Mesendoderm (in vitro differentiated cells): ENCODE measurements at regions not wholly inside any gene's neighbourhood (a gene's known extent, or its start where the extent isn't known, plus 50 kb on each side); places are given as distances from the start of the nearest gene placed in this dataset. TPM values are rescaled to one million over a fixed set of nuclear protein-coding genes. Genes with fewer than 3 reads are reported as not detected.

Experiments
- DNase-seq: peaks from one replicate; pipeline ENCODE4 v3.0.0; 2013
- H2AK5ac ChIP-seq: 2 replicates; pipeline ENCODE4 v1.6.1; 2013; ENCODE audit warnings: low read length, inconsistent platforms
- H2BK120ac ChIP-seq: 2 replicates; pipeline ENCODE4 v1.6.1; 2013; ENCODE audit warnings: low read depth, mild to moderate bottlenecking, low read length, moderate library complexity, mixed read lengths
- H2BK15ac ChIP-seq: replicated peaks from 2 replicates; pipeline ENCODE4 v1.6.1; 2013; ENCODE audit warnings: low read depth, mild to moderate bottlenecking, moderate library complexity
- H2BK5ac ChIP-seq: 2 replicates; pipeline ENCODE4 v1.6.1; 2013; ENCODE audit warnings: low read length, inconsistent platforms
- H3K18ac ChIP-seq: 2 replicates; pipeline ENCODE4 v1.6.1; 2013; ENCODE audit warnings: mild to moderate bottlenecking, low read length, mixed read lengths
- H3K23ac ChIP-seq: one replicate; pipeline ENCODE4 v1.6.1; 2013; ENCODE audit warnings: low read length
- H3K27ac ChIP-seq: 2 replicates; pipeline ENCODE4 v1.5.1; 2013; ENCODE audit warnings: low read depth, mild to moderate bottlenecking, inconsistent platforms, low read length, moderate library complexity
- H3K27me3 ChIP-seq: 2 replicates; pipeline ENCODE4 v1.6.1; 2013; ENCODE audit warnings: low read length, control low read depth, mild to moderate bottlenecking, inconsistent platforms; ENCODE audit not compliant: insufficient read depth, poor library complexity
- H3K36me3 ChIP-seq: 2 replicates; pipeline ENCODE4 v1.6.1; 2013; ENCODE audit warnings: low read length, inconsistent platforms; ENCODE audit not compliant: control insufficient read depth, insufficient read depth
- H3K4ac ChIP-seq: one replicate; pipeline ENCODE4 v1.6.1; 2013; ENCODE audit warnings: low read depth, mild to moderate bottlenecking, low read length, moderate library complexity
- H3K4me1 ChIP-seq: 2 replicates; pipeline ENCODE4 v1.6.1; 2013; ENCODE audit warnings: low read depth, low read length, inconsistent platforms; ENCODE audit not compliant: control insufficient read depth
- H3K4me2 ChIP-seq: 2 replicates; pipeline ENCODE4 v1.6.1; 2013; ENCODE audit warnings: low read length
- H3K4me3 ChIP-seq: 2 replicates; pipeline ENCODE4 v1.5.1; 2013; ENCODE audit warnings: mild to moderate bottlenecking, low read length
- H3K56ac ChIP-seq: one replicate; pipeline ENCODE4 v1.6.1; 2013; ENCODE audit warnings: low read length
- H3K79me1 ChIP-seq: 2 replicates; pipeline ENCODE4 v1.6.1; 2013; ENCODE audit warnings: low read length, inconsistent platforms
- H3K79me2 ChIP-seq: 2 replicates; pipeline ENCODE4 v1.6.1; 2013; ENCODE audit warnings: mild to moderate bottlenecking, low read length; ENCODE audit not compliant: control insufficient read depth, insufficient read depth
- H3K9ac ChIP-seq: 2 replicates; pipeline ENCODE4 v1.6.1; 2013; ENCODE audit warnings: low read length, inconsistent platforms
- H4K5ac ChIP-seq: one replicate; pipeline ENCODE4 v1.6.1; 2013; ENCODE audit warnings: low read length
- H4K8ac ChIP-seq: one replicate; pipeline ENCODE4 v1.6.1; 2013; ENCODE audit warnings: low read depth, mild to moderate bottlenecking, control low read depth, low read length, moderate library complexity
- WGBS: extraction: QIAGEN DNeasy Blood & Tissue Kit; methylation state at CpG from one replicate; pipeline ENCODE4 v1.1.7; 2013; ENCODE audit warnings: low lambda C conversion rate, missing lambda C conversion rate; ENCODE audit not compliant: insufficient coverage; ENCODE audit errors: extremely low coverage; 5-methylcytosine and 5-hydroxymethylcytosine counted together
- small RNA-seq: library from polyadenylated mRNA; stranded (forward); fragments of <200 nt; extraction: miRNeasy Mini kit (QIAGEN cat#:217004); gene quantifications from one replicate; pipeline ENCODE3, GENCODE V24; 2013; ENCODE audit not compliant: insufficient read depth

GRCh38 chr5:154535535-154535934, 57.5 kb upstream of the HAND1 start:
- no peak overlapping the region for H3K9ac ChIP-seq
- no peak overlapping the region for H2BK15ac ChIP-seq
- H3K4ac ChIP-seq = no peak overlapping the region
- H3K27me3 ChIP-seq = no peaks in the 10 kb centered on the region
- no peak overlapping the region for H3K4me2 ChIP-seq
- no peak overlapping the region for H3K18ac ChIP-seq
- no peak overlapping the region for H2BK120ac ChIP-seq
- H3K27ac ChIP-seq = no peak overlapping the region
- no peak overlapping the region for H2AK5ac ChIP-seq
- H4K5ac ChIP-seq = no peak overlapping the region
- H3K4me3 ChIP-seq = no peak overlapping the region
- H3K23ac ChIP-seq = no peak overlapping the region
- no peaks in the 10 kb centered on the region for H3K79me1 ChIP-seq
- H3K4me1 ChIP-seq = peaks cover 4% of the 10 kb centered on the region
- no CpG with 5 or more reads among the region's 2 CpGs for WGBS
- no peaks in the 10 kb centered on the region for H3K36me3 ChIP-seq
- no peak for DNase-seq
- H3K56ac ChIP-seq = no peak overlapping the region
- no peak overlapping the region for H2BK5ac ChIP-seq
- no peaks in the 10 kb centered on the region for H3K79me2 ChIP-seq
- no peak overlapping the region for H4K8ac ChIP-seq

- Histone ChIP-seq H3K27me3 (no peaks in the 10 kb centered on the region), H2AK5ac (peak overlapping the region; percentile 22), H3K9ac (no peak overlapping the region), H3K4me3 (no peak overlapping the region), H2BK15ac (no peak overlapping the region), H4K5ac (no peak overlapping the region), H3K56ac (peak overlapping the region; percentile 42), H4K8ac (no peak overlapping the region), H3K36me3 (no peaks in the 10 kb centered on the region), H2BK5ac (no peak overlapping the region), H3K23ac (no peak overlapping the region), H3K4ac (no peak overlapping the region), H3K4me1 (peaks cover 4% of the 10 kb centered on the region), H2BK120ac (no peak overlapping the region), H3K18ac (no peak overlapping the region), H3K4me2 (no peak overlapping the region), H3K79me2 (no peaks in the 10 kb centered on the region), H3K79me1 (no peaks in the 10 kb centered on the region), H3K27ac (no peak overlapping the region)
- no CpG with 5 or more reads among the region's 12 CpGs for WGBS
- DNase-seq = peak; percentile 30
Measured at GRCh38 chr5:154534457-154535050, 56.5 kb upstream of the HAND1 start.

GRCh38 chr5:154529282-154529681, 51.3 kb upstream of the HAND1 start:
- Histone ChIP-seq H3K36me3 (no peaks in the 10 kb centered on the region), H3K79me1 (no peaks in the 10 kb centered on the region), H3K4me2 (no peak overlapping the region), H3K27ac (no peak overlapping the region), H3K56ac (no peak overlapping the region), H2BK5ac (no peak overlapping the region), H2BK15ac (no peak overlapping the region), H3K4me1 (peaks cover 4% of the 10 kb centered on the region), H2AK5ac (no peak overlapping the region), H3K79me2 (no peaks in the 10 kb centered on the region), H4K8ac (no peak overlapping the region), H4K5ac (no peak overlapping the region), H3K9ac (no peak overlapping the region), H3K18ac (no peak overlapping the region), H3K23ac (no peak overlapping the region), H2BK120ac (no peak overlapping the region), H3K4ac (no peak overlapping the region), H3K4me3 (no peak overlapping the region), H3K27me3 (no peaks in the 10 kb centered on the region)
- WGBS = no CpG with 5 or more reads among the region's 1 CpG
- no peak for DNase-seq

GRCh38 chr5:154528005-154528594, 50.1 kb upstream of the HAND1 start:
- H4K5ac ChIP-seq = no peak overlapping the region
- H3K9ac ChIP-seq = no peak overlapping the region
- no peak overlapping the region for H3K56ac ChIP-seq
- DNase-seq = no peak
- H3K79me1 ChIP-seq = no peaks in the 10 kb centered on the region
- H3K18ac ChIP-seq = no peak overlapping the region
- H3K4me1 ChIP-seq = peaks cover 11% of the 10 kb centered on the region
- no peaks in the 10 kb centered on the region for H3K36me3 ChIP-seq
- no peak overlapping the region for H2BK15ac ChIP-seq
- no peak overlapping the region for H3K27ac ChIP-seq
- no peak overlapping the region for H2AK5ac ChIP-seq
- no peaks in the 10 kb centered on the region for H3K27me3 ChIP-seq
- no peaks in the 10 kb centered on the region for H3K79me2 ChIP-seq
- no peak overlapping the region for H3K4me3 ChIP-seq
- no peak overlapping the region for H3K4me2 ChIP-seq
- H3K23ac ChIP-seq = no peak overlapping the region
- no peak overlapping the region for H2BK5ac ChIP-seq
- H4K8ac ChIP-seq = no peak overlapping the region
- H2BK120ac ChIP-seq = no peak overlapping the region
- no CpG with 5 or more reads among the region's 5 CpGs for WGBS
- H3K4ac ChIP-seq = no peak overlapping the region

Small RNA genes in the stretch of these regions (small RNA-seq; reads per million reads assigned to genes)
- gene MIR1303 = 5.7 reads per million, percentile 74 among the genes with 10 or more reads in this experiment
- not detected for gene MIR3141
